Activated T-cell treated with anti-CD3 and anti-CD28 coated beads, Interleukin-2, amount 50 U/mL, for 72 hours (primary cell): ENCODE measurements at regions not wholly inside any gene's neighbourhood (a gene's known extent, or its start where the extent isn't known, plus 50 kb on each side); places are given as distances from the start of the nearest gene placed in this dataset.

Experiments
- ATAC-seq, 2 donors: fragments of 150-1000 bp; cut with Tn5 transposase; replicated peaks in 1 of 2; 2 replicates each; pipeline ENCODE4 v1.10.0; 2021; ENCODE audit warnings: moderate library complexity in 2 of 2, mild to moderate bottlenecking in 1 of 2
- DNase-seq, 2 donors: peaks; one replicate each; pipeline ENCODE4 v3.0.0; 2021 to 2022; ENCODE audit warnings: mixed read lengths in 1 of 2
- H3K27ac Mint-ChIP-seq: one replicate; pipeline ENCODE4 v1.8.0; 2022; ENCODE audit warnings: mild to moderate bottlenecking, moderate library complexity, mixed read lengths
- H3K27me3 Mint-ChIP-seq: one replicate; pipeline ENCODE4 v1.8.0; 2022; ENCODE audit warnings: low read depth, mixed read lengths
- H3K36me3 Mint-ChIP-seq, 2 donors: one replicate each; pipeline ENCODE4 v1.8.0; 2022; ENCODE audit warnings: mixed read lengths in 2 of 2, mild to moderate bottlenecking in 1 of 2; ENCODE audit not compliant: insufficient read depth in 2 of 2
- H3K4me1 Mint-ChIP-seq: one replicate; pipeline ENCODE4 v1.8.0; 2022; ENCODE audit warnings: low read depth, mixed read lengths
- H3K4me3 Mint-ChIP-seq, 2 donors: one replicate each; pipeline ENCODE4 v1.8.0; 2022; ENCODE audit warnings: mild to moderate bottlenecking in 2 of 2, mixed read lengths in 2 of 2, moderate library complexity in 2 of 2
- H3K9me3 Mint-ChIP-seq, 2 donors: one replicate each; pipeline ENCODE4 v1.8.0; 2022; ENCODE audit warnings: mixed read lengths in 2 of 2

- H3K9me3 Mint-ChIP-seq: no peaks in the 10 kb centered on the region
- no peak overlapping the region for H3K4me3 Mint-ChIP-seq
- peaks cover 37% of the 10 kb centered on the region for H3K27me3 Mint-ChIP-seq
- no peak overlapping the region for H3K27ac Mint-ChIP-seq
- ATAC-seq (no peak), DNase-seq (no peak)
- no peaks in the 10 kb centered on the region for H3K36me3 Mint-ChIP-seq
- peaks cover 10% of the 10 kb centered on the region for H3K4me1 Mint-ChIP-seq
Observed at GRCh38 chr5:148921350-148921749, 94.9 kb downstream of the ADRB2 start.

GRCh38 chr5:148922606-148923005, 96.2 kb downstream of the ADRB2 start:
- Mint-ChIP-seq H3K27me3 (peaks cover 46% of the 10 kb centered on the region), H3K9me3 (no peaks in the 10 kb centered on the region), H3K4me1 (peaks cover 10% of the 10 kb centered on the region), H3K36me3 (no peaks in the 10 kb centered on the region), H3K27ac (no peak overlapping the region), H3K4me3 (peak overlapping the region in 1 of 2 donors; percentile 36)
- ATAC-seq: peak; percentile 99
- DNase-seq: peak; percentile 22 to 38

DNA sequence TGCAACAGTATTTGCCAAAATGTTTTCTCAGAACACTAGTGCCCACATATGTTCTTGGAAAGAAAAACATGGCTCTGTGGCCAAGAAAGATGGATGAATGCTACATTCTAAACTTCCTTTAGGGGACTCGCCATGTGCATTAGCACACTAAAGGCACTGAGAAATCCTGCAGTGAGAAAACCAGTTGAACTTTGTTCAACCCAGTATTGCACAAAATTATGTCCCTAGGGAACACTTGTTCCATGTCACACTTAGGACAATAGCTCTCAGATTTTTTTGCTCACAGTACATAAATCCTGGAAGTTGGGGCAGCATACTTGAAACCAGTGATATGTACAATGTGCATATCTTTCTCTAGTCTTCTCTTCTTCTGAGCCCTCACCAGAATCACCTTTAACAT, 96.6 kb downstream of the ADRB2 start:
- H3K27ac Mint-ChIP-seq: no peak overlapping the region
- H3K4me1 Mint-ChIP-seq: peaks cover 10% of the 10 kb centered on the region
- ATAC-seq: peak; percentile 23 to 37
- H3K36me3 Mint-ChIP-seq: no peaks in the 10 kb centered on the region
- H3K27me3 Mint-ChIP-seq: peaks cover 46% of the 10 kb centered on the region
- peak overlapping the region in 1 of 2 donors; percentile 36 for H3K4me3 Mint-ChIP-seq
- DNase-seq: no peak
- no peaks in the 10 kb centered on the region for H3K9me3 Mint-ChIP-seq

DNA sequence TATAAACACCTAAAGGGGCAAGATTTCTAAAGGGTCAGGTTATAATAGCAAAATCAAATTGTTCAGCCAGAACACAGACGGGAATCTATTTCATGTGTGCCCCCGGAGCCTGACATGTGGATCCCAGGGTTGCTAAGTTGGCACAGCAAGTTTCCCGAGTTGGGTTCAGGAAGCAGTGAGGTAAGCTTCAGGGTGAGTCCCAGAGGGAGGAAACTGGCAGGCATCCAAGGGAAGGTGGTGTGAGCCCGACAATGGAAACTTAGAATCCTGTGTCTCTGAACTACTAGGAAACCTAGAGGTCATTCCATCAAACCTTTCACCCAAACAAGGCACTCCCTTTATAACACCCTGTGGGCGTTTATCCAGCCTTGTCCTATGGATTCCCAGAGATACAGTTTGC, 98.4 kb downstream of the ADRB2 start:
- ATAC-seq (no peak), DNase-seq (no peak)
- Mint-ChIP-seq H3K27me3 (peaks cover 39% of the 10 kb centered on the region), H3K4me3 (no peak overlapping the region), H3K9me3 (no peaks in the 10 kb centered on the region), H3K4me1 (peaks cover 10% of the 10 kb centered on the region), H3K36me3 (no peaks in the 10 kb centered on the region), H3K27ac (no peak overlapping the region)

- H3K27me3 Mint-ChIP-seq: peaks cover 36% of the 10 kb centered on the region
- peaks cover 10% of the 10 kb centered on the region for H3K4me1 Mint-ChIP-seq
- no peak overlapping the region for H3K4me3 Mint-ChIP-seq
- DNase-seq: no peak
- ATAC-seq: no peak
- H3K9me3 Mint-ChIP-seq: no peaks in the 10 kb centered on the region
- H3K36me3 Mint-ChIP-seq: no peaks in the 10 kb centered on the region
- H3K27ac Mint-ChIP-seq: no peak overlapping the region
Observed at GRCh38 chr5:148926207-148926606, 99.8 kb downstream of the ADRB2 start.

GRCh38 chr5:148927307-148927946, 101.0 kb downstream of the ADRB2 start:
- Mint-ChIP-seq H3K4me3 (no peak overlapping the region), H3K27me3 (peaks cover 36% of the 10 kb centered on the region), H3K4me1 (peaks cover 7% of the 10 kb centered on the region), H3K36me3 (no peaks in the 10 kb centered on the region), H3K27ac (no peak overlapping the region), H3K9me3 (no peaks in the 10 kb centered on the region)
- DNase-seq (no peak), ATAC-seq (no peak)

DNA sequence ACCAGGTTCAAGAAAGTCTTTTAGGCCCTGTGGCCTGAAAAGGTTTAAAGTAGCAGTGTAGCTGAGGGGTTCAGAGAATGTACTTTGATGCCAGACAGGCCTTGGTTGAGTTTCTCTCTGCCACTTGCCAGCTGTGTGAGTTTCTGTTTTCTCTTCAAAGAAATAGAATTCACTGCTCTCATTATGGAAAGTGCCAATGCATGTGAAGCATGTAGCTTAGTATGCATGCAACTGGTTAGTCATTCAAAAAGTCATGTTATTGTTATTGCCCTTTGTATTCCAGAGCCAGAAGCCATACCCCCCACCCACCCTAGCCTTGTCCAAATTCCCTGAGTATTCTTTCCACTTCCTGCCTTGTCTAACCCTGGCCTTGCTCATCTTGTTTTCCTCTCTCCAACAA, 101.7 kb downstream of the ADRB2 start:
- DNase-seq: no peak
- Mint-ChIP-seq H3K36me3 (no peaks in the 10 kb centered on the region), H3K4me3 (no peak overlapping the region), H3K27me3 (peaks cover 34% of the 10 kb centered on the region), H3K27ac (no peak overlapping the region), H3K4me1 (no peaks in the 10 kb centered on the region), H3K9me3 (no peaks in the 10 kb centered on the region)
- no peak for ATAC-seq

GRCh38 chr5:148931453-148932057, 105.1 kb downstream of the ADRB2 start:
- Mint-ChIP-seq H3K4me3 (no peak overlapping the region), H3K27ac (no peak overlapping the region), H3K27me3 (peaks cover 41% of the 10 kb centered on the region), H3K4me1 (no peaks in the 10 kb centered on the region), H3K36me3 (no peaks in the 10 kb centered on the region), H3K9me3 (no peaks in the 10 kb centered on the region)
- ATAC-seq (no peak), DNase-seq (no peak)

DNA sequence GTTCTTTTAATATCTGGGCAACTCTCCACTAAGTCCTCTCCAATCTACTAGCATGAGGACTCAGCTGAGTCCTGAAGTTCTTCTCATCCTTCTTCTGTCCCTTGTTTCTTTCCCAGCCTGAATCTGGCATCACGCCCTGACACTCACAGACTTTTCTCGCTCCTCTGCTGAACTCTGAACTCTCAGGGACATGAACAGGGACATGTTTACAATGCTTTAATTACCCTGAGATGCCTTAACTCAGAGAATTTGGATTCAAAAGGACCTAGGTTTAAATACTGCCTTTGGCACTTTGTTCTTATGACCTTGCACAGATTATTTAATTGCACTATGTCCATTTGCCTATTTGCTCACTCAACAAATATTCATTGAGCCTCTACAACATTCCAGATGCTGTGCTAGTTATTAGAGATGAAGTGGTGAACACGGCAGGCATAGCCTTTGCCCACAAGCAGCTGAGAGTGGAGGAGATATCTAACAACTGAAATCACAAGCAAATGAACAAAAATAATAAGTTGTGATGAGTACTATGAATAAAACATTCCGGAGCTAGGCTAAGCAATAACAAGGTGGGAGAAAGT, 106.0 kb downstream of the ADRB2 start:
- ATAC-seq: no peak
- Mint-ChIP-seq H3K36me3 (no peaks in the 10 kb centered on the region), H3K4me3 (no peak overlapping the region), H3K27ac (no peak overlapping the region), H3K9me3 (no peaks in the 10 kb centered on the region), H3K4me1 (no peaks in the 10 kb centered on the region), H3K27me3 (peaks cover 35% of the 10 kb centered on the region)
- DNase-seq: no peak

- H3K9me3 Mint-ChIP-seq: no peaks in the 10 kb centered on the region
- no peak for DNase-seq
- no peaks in the 10 kb centered on the region for H3K36me3 Mint-ChIP-seq
- H3K27ac Mint-ChIP-seq: no peak overlapping the region
- H3K27me3 Mint-ChIP-seq: peaks cover 35% of the 10 kb centered on the region
- H3K4me1 Mint-ChIP-seq: no peaks in the 10 kb centered on the region
- no peak overlapping the region for H3K4me3 Mint-ChIP-seq
- ATAC-seq: no peak
Observed at GRCh38 chr5:148933903-148934432, 107.6 kb downstream of the ADRB2 start.

DNA sequence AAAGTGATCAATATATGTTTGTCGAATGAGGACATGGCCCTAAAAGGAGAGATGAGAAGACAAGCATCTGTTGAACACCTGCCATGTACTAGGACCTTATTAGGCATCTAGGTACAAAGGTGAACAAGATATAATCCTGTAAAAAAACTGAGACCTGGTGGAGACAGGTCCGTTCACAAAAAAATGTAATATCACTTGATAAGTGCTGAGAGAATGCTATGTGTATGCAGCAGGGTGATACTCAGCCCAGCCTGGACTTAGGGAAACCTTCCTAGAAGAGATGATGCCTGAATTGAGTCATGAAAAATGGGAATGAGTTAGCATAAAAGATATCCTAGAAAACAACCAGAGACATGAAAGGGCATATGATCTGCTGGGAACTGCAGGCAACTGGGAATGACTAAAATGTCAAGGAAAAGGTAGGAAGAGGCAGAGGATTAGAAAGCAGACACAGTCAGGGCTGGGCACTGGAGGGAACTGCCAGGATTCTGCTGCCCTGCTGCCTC, 108.5 kb downstream of the ADRB2 start:
- no peak overlapping the region for H3K4me3 Mint-ChIP-seq
- H3K27me3 Mint-ChIP-seq: peaks cover 35% of the 10 kb centered on the region
- H3K4me1 Mint-ChIP-seq: no peaks in the 10 kb centered on the region
- H3K9me3 Mint-ChIP-seq: no peaks in the 10 kb centered on the region
- no peak overlapping the region for H3K27ac Mint-ChIP-seq
- ATAC-seq: no peak
- DNase-seq: no peak
- H3K36me3 Mint-ChIP-seq: no peaks in the 10 kb centered on the region

GRCh38 chr5:148937239-148937638, 110.8 kb downstream of the ADRB2 start:
- no peak for DNase-seq
- Mint-ChIP-seq H3K4me3 (no peak overlapping the region), H3K27me3 (peaks cover 32% of the 10 kb centered on the region), H3K36me3 (no peaks in the 10 kb centered on the region), H3K9me3 (no peaks in the 10 kb centered on the region), H3K27ac (no peak overlapping the region), H3K4me1 (no peaks in the 10 kb centered on the region)
- no peak for ATAC-seq

DNA sequence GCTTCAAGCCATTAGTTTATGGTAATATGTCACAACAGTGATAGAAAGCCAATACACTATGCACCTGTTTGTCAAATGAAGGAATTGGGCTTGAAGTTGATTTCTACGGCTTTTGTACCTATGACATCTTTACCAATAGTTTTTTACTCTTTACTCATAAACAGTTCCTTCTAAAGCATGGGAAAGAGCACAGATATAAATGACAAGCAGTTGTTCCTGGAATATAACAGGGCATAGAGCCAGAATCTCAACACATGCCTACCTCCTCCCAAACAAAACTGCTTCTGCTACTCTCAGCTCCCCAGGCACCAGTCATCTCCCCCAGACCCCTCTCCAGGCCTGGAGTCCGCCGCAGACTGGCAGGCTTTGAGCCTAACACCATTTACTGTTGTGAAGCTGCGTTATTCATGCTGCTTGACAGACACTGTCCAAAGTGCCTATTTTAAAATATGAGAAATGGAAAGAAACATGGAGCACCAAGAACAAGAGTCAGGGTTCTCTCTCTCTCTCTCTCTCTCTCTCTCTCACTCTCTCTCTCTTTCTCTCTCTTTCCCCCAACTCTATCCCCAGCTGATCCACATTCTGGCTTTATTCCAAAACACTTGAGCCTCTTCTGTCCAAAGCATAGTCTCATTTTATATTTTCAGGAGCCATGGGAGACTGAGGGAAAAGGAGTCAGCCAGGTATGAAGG, 111.6 kb downstream of the ADRB2 start:
- H3K9me3 Mint-ChIP-seq: no peaks in the 10 kb centered on the region
- no peaks in the 10 kb centered on the region for H3K4me1 Mint-ChIP-seq
- H3K27ac Mint-ChIP-seq: no peak overlapping the region
- DNase-seq (no peak), ATAC-seq (no peak)
- peaks cover 26% of the 10 kb centered on the region for H3K27me3 Mint-ChIP-seq
- H3K4me3 Mint-ChIP-seq: no peak overlapping the region
- H3K36me3 Mint-ChIP-seq: no peaks in the 10 kb centered on the region
